ENCODE measurements at regions not wholly inside any gene's neighbourhood (a gene's known extent, or its start where the extent isn't known, plus 50 kb on each side); places are given as distances from the start of the nearest gene placed in this dataset.

- Histone ChIP-seq H3K4me3 (no peak overlapping the region), H3K9me3 (no peaks in the 10 kb centered on the region), H3K36me3 (no peaks in the 10 kb centered on the region), H3K27me3 (replicated peaks; ENCODE audit: insufficient read depth) (no peaks in the 10 kb centered on the region), H3K27ac (no peak overlapping the region), H3K4me1 (ENCODE audit: control insufficient read depth in 1 of 2, low read depth in 2 of 2) (no peaks in the 10 kb centered on the region)
- no peak for ATAC-seq (ENCODE audit: insufficient number of reproducible peaks, low FRiP score, low read depth)
- TF ChIP-seq CTCF (IDR thresholded peaks at IDR 0.05), result no peak
- DNase-seq (ENCODE audit: low spot score), result no peak
These were observed 380.5 kb downstream of the TMEM161B start for GRCh38 chr5:87888139-87888538.

GRCh38 chr5:87887247-87887646 is 381.4 kb downstream of the TMEM161B start:
- Histone ChIP-seq H3K27me3 (replicated peaks; ENCODE audit: insufficient read depth) (no peaks in the 10 kb centered on the region), H3K4me3 (no peak overlapping the region), H3K27ac (no peak overlapping the region), H3K36me3 (no peaks in the 10 kb centered on the region), H3K4me1 (ENCODE audit: control insufficient read depth in 1 of 2, low read depth in 2 of 2) (no peaks in the 10 kb centered on the region), H3K9me3 (no peaks in the 10 kb centered on the region)
- no peak for TF ChIP-seq CTCF (IDR thresholded peaks at IDR 0.05)
- ATAC-seq (ENCODE audit: insufficient number of reproducible peaks, low FRiP score, low read depth) (no peak), DNase-seq (ENCODE audit: low spot score) (no peak)

- H3K27ac ChIP-seq, result no peak overlapping the region
- no peak overlapping the region for H3K4me3 ChIP-seq
- H3K4me1 ChIP-seq (ENCODE audit: control insufficient read depth in 1 of 2, low read depth in 2 of 2), result no peaks in the 10 kb centered on the region
- no peak for DNase-seq (ENCODE audit: low spot score)
- no peaks in the 10 kb centered on the region for H3K27me3 ChIP-seq (replicated peaks; ENCODE audit: insufficient read depth)
- no peak for ATAC-seq (ENCODE audit: insufficient number of reproducible peaks, low FRiP score, low read depth)
- H3K9me3 ChIP-seq, result no peaks in the 10 kb centered on the region
- no peaks in the 10 kb centered on the region for H3K36me3 ChIP-seq
- no peak for TF ChIP-seq CTCF (IDR thresholded peaks at IDR 0.05)
These were observed 382.5 kb downstream of the TMEM161B start for GRCh38 chr5:87886164-87886563.

- Histone ChIP-seq H3K36me3 (no peaks in the 10 kb centered on the region), H3K27me3 (replicated peaks; ENCODE audit: insufficient read depth) (no peaks in the 10 kb centered on the region), H3K9me3 (no peaks in the 10 kb centered on the region), H3K4me3 (no peak overlapping the region), H3K27ac (no peak overlapping the region), H3K4me1 (ENCODE audit: control insufficient read depth in 1 of 2, low read depth in 2 of 2) (no peaks in the 10 kb centered on the region)
- ATAC-seq (ENCODE audit: insufficient number of reproducible peaks, low FRiP score, low read depth), result no peak
- no peak for DNase-seq (ENCODE audit: low spot score)
- TF ChIP-seq CTCF (IDR thresholded peaks at IDR 0.05), result no peak
These were observed 382.9 kb downstream of the TMEM161B start for GRCh38 chr5:87885758-87886157.

GRCh38 chr5:87877495-87877894 is 391.1 kb downstream of the TMEM161B start:
- H3K9me3 ChIP-seq, result no peaks in the 10 kb centered on the region
- H3K4me1 ChIP-seq (ENCODE audit: control insufficient read depth in 1 of 2, low read depth in 2 of 2), result no peaks in the 10 kb centered on the region
- no peak overlapping the region for H3K4me3 ChIP-seq
- DNase-seq (ENCODE audit: low spot score) (no peak), ATAC-seq (ENCODE audit: insufficient number of reproducible peaks, low FRiP score, low read depth) (no peak)
- no peak overlapping the region for H3K27ac ChIP-seq
- TF ChIP-seq CTCF (IDR thresholded peaks at IDR 0.05), result no peak
- no peaks in the 10 kb centered on the region for H3K27me3 ChIP-seq (replicated peaks; ENCODE audit: insufficient read depth)
- H3K36me3 ChIP-seq, result no peaks in the 10 kb centered on the region

All from thoracic aorta (tissue), 2 donors.